AG04450 (cell line): ENCODE measurements at regions not wholly inside any gene's neighbourhood (a gene's known extent, or its start where the extent isn't known, plus 50 kb on each side); places are given as distances from the start of the nearest gene placed in this dataset.
"Not testable (repeated sequence)": the region's sequence is repeated elsewhere in the genome, so short reads cannot be mapped to it uniquely, and the experiment has no call there.

Experiments used
- CTCF ChIA-PET: fragments of 300-600, 350-600 bp; formaldehyde crosslinking; extraction: SDS; loops from one replicate; lab custom pipeline; 2022; ENCODE audit warnings: antibody characterized with exemption, inconsistent platforms; lab: Charles Lee
- POLR2A ChIA-PET: fragments of 350-600 bp; formaldehyde crosslinking; extraction: SDS; loops from one replicate; lab custom pipeline; 2021; ENCODE audit warnings: antibody characterized with exemption, inconsistent platforms; lab: Yijun Ruan, JAX
- DNase-seq: peaks from one replicate; pipeline ENCODE4 v3.0.0-alpha.2; 2011; ENCODE audit warnings: low read depth, low spot score
- H3K27ac ChIP-seq: one replicate; pipeline ENCODE4 v1.5.1; 2012; ENCODE audit warnings: low read depth, low read length, control low read depth
- H3K27me3 ChIP-seq: one replicate; pipeline ENCODE4 v1.6.0; 2012; ENCODE audit warnings: low read length; ENCODE audit not compliant: control insufficient read depth, insufficient read depth
- H3K4me3 ChIP-seq: 2 replicates; pipeline ENCODE4 v1.5.1; 2011; ENCODE audit warnings: mild to moderate bottlenecking, low read depth, low read length, control low read depth
- H3K9me3 ChIP-seq: 2 replicates; pipeline ENCODE4 v1.5.1; 2012; ENCODE audit warnings: low read length; ENCODE audit not compliant: control insufficient read depth, insufficient read depth
- CTCF ChIP-seq: IDR thresholded peaks from 2 replicates; pipeline ENCODE4 v1.5.1; 2011; ENCODE audit warnings: low read depth, low read length, control low read depth, inconsistent platforms

GRCh38 chr4:22607382-22607781, 85.4 kb upstream of the GBA3 start:
- ChIA-PET CTCF (interaction anchor here (0.6 to 2.4 kb wide), 20 partner anchors 23 to 764 kb away, joined by 3 to 83 read pairs (median 4); no protein-coding TSS in a partner anchor), POLR2A (no interaction called here)
- H3K27me3 ChIP-seq, result no peaks in the 10 kb centered on the region
- H3K27ac ChIP-seq, result no peak overlapping the region
- no peak overlapping the region for H3K4me3 ChIP-seq
- peak; percentile 69 for TF ChIP-seq CTCF
- peak; percentile 23 for DNase-seq
- no peaks in the 10 kb centered on the region for H3K9me3 ChIP-seq

DNA sequence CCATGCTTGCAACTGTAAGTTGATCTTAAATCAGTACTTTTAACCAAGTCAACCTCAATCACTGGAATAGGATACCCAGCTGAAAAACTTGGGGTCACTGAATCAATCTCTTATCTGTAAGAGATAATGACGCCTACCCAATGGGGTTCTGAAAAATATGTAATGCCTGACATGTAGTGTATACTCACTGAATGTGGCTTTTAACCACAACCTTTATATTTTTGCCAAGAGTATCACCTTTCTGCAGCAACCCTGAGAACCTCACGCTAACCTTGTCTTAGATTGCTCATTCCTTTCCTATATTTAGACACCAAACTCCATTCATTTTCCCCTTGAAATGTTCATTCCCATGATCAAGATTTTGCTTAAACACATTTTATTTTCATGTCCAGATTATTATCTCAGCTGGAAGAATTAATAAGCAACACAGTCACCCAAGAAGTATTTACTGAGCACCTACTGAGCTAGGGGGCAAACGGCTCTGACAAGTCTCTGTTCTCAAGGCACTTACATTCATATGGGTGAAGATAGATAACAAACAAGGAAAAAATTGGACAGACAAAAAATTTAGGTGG, 82.7 kb upstream of the GBA3 start:
- POLR2A ChIA-PET, H3K27me3 ChIP-seq, H3K27ac ChIP-seq, H3K9me3 ChIP-seq, H3K4me3 ChIP-seq, CTCF ChIA-PET, DNase-seq: not testable (repeated sequence)

DNA sequence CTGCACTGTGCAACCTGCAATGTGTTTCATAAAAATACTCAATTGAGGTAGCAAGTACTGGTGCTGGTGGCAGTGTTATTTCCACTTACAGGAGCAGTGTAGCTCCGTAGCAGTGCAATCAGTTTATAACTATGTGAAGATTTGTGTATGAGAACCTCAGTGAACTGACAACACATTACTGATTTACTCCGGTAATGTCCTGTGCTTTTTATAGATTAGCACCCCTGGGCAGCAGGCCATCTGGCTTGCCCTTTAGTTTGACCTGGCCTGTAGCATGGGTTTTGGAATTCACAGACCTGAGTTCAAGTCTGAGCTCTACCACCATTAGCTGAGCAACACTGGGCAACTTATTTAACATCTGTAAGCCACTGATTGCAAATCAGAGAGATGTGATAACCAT, 78.6 kb upstream of the GBA3 start:
- POLR2A ChIA-PET, result no interaction called here

GRCh38 chr4:22616516-22616915, 76.2 kb upstream of the GBA3 start:
- Histone ChIP-seq H3K27me3 (no peaks in the 10 kb centered on the region), H3K4me3 (no peak overlapping the region), H3K27ac (no peak overlapping the region), H3K9me3 (no peaks in the 10 kb centered on the region; the same call in 1 of the 2 replicates)
- ChIA-PET CTCF (no interaction called here), POLR2A (no interaction called here)
- no peak for TF ChIP-seq CTCF
- DNase-seq, result no peak

More for the DNA sequence above, 78.6 kb upstream of the GBA3 start:
- no peak for DNase-seq
- TF ChIP-seq CTCF, result no peak
- Histone ChIP-seq H3K27me3 (no peaks in the 10 kb centered on the region), H3K9me3 (no peaks in the 10 kb centered on the region), H3K4me3 (no peak overlapping the region), H3K27ac (no peak overlapping the region)
- CTCF ChIA-PET, result interaction anchor here (0.9 kb wide), 1 partner anchor 37 kb away, joined by 3 read pairs; no protein-coding TSS in a partner anchor

DNA sequence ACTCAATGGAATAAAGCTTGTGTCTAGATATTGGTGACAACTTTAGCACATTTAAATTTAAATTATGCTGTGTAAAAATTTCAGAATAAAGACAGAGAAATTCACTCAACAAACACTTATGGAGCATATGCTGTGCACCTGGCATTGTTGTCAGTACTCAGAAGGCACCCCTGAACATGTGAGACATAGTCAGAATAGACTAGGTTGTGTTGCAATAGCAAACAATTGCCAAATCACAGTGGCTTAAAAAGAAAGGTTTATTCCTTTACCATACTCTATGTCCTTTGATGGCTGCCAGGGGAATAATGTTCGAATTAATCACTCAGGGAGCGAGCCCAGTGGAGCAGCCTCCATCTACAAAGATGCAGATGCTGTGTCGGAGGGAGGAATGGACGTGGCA, 72.6 kb upstream of the GBA3 start:
- H3K9me3 ChIP-seq, H3K27ac ChIP-seq, H3K4me3 ChIP-seq, DNase-seq, CTCF ChIA-PET, POLR2A ChIA-PET, H3K27me3 ChIP-seq: not testable (repeated sequence)

- DNase-seq, H3K27ac ChIP-seq, CTCF ChIA-PET, H3K4me3 ChIP-seq, POLR2A ChIA-PET, H3K27me3 ChIP-seq, H3K9me3 ChIP-seq: not testable (repeated sequence)
These were observed 70.8 kb upstream of the GBA3 start for GRCh38 chr4:22621970-22622369.

DNA sequence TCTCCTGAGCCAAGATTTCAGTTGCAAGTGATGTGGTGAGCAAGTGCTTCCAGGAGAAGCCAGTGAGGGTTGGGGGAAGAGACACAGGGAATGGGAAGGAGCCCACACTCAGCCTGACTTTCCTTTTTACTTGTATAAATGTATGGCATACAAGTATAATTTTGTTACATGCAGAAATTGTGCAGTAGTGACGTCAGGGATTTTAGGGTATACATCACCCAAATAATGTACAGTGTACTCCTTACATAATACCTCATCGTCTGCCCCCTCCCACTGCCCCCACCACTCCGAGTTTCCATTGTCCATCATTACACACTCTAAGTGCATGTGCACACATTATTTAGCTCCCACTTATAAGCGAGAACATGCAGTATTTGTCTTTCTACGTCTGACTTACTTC, 68.7 kb upstream of the GBA3 start:
- CTCF ChIA-PET, H3K27me3 ChIP-seq, H3K4me3 ChIP-seq, H3K27ac ChIP-seq, POLR2A ChIA-PET, H3K9me3 ChIP-seq, DNase-seq: not testable (repeated sequence)
